A549 (cell line): ENCODE measurements at regions not wholly inside any gene's neighbourhood (a gene's known extent, or its start where the extent isn't known, plus 50 kb on each side); places are given as distances from the start of the nearest gene placed in this dataset.

Experiments used
- ATAC-seq, 2 experiments: fragments of 200-7000 bp in 1 of 2; fragments of >200 bp in 1 of 2; cut with Nextera tagmentation in 1 of 2; cut with Tn5 transposase in 1 of 2; 3 replicates each; pipeline versions ENCODE4 v1.8.0 to v1.9.1; 2018 to 2020; ENCODE audit warnings: mild to moderate bottlenecking in 1 of 2, moderate library complexity in 1 of 2
- CTCF ChIA-PET: fragments of 300-600 bp; sonication (Branson Sonifier 250); formaldehyde crosslinking; extraction: SDS; loops from one replicate; lab custom pipeline; 2021; ENCODE audit warnings: antibody characterized with exemption, inconsistent platforms; lab: Yijun Ruan, JAX
- POLR2A ChIA-PET: fragments of 350-600 bp; formaldehyde crosslinking; extraction: SDS; loops from one replicate; lab custom pipeline; 2021; ENCODE audit warnings: antibody characterized with exemption, inconsistent platforms; lab: Yijun Ruan, JAX
- DNase-seq, 2 experiments: peaks; one replicate each; pipeline versions ENCODE4 v3.0.0 to v3.0.0-alpha.2; 2011 to 2016; ENCODE audit warnings: low read depth in 1 of 2, low spot score in 1 of 2
- FAIRE-seq: peaks from 2 replicates; lab custom pipeline; 2011; peaks lifted over from hg19 to GRCh38; lab: Jason Lieb, UNC
- H3K27ac ChIP-seq, 2 experiments: fragments of >200 bp; sonication (Bioruptor Twin); formaldehyde crosslinking; 3 replicates each; pipeline ENCODE4 v1.5.1; 2016 to 2017
- H3K4me1 ChIP-seq: fragments of >200 bp; sonication (Bioruptor Twin); formaldehyde crosslinking; 3 replicates; pipeline ENCODE4 v1.6.1; 2016
- H3K4me2 ChIP-seq: fragments of >200 bp; sonication (Bioruptor Twin); formaldehyde crosslinking; 3 replicates; pipeline ENCODE4 v1.6.1; 2016
- H3K4me3 ChIP-seq: fragments of >200 bp; sonication (Bioruptor Twin); formaldehyde crosslinking; 3 replicates; pipeline ENCODE4 v1.5.1; 2016
- H3K9me3 ChIP-seq: fragments of >200 bp; sonication (Bioruptor Twin); formaldehyde crosslinking; 3 replicates; pipeline ENCODE4 v1.6.1; 2016
- BHLHE40 ChIP-seq: IDR thresholded peaks from 2 replicates; pipeline ENCODE4 v1.6.1; 2012; ENCODE audit warnings: low read depth, low read length, inconsistent platforms
- CBX2 ChIP-seq: fragments of 200-600 bp; sonication (generic); IDR thresholded peaks from 2 replicates; pipeline ENCODE4 v1.6.1; 2016; ENCODE audit warnings: low read depth, mild to moderate bottlenecking, borderline replicate concordance
- EHMT2 ChIP-seq: fragments of 200-600 bp; sonication (generic); IDR thresholded peaks from 2 replicates; pipeline ENCODE4 v1.6.1; 2016; ENCODE audit warnings: antibody characterized with exemption, low read depth, mild to moderate bottlenecking, moderate library complexity
- EP300 ChIP-seq, 2 experiments: fragments of >200 bp; sonication (Bioruptor Twin); formaldehyde crosslinking; IDR thresholded peaks; 2 replicates in 1 of 2; 3 replicates in 1 of 2; pipeline ENCODE4 v1.6.1; 2016 to 2017
- ESRRA ChIP-seq: fragments of 150-350 bp; IDR thresholded peaks from 2 replicates; pipeline ENCODE4 v1.6.1; 2014; ENCODE audit warnings: mild to moderate bottlenecking, low read length, borderline replicate concordance
- FOSB ChIP-seq: fragments of 250-450 bp; sonication (Bioruptor Pico); IDR thresholded peaks from 2 replicates; pipeline ENCODE4 v1.5.0; 2020; ENCODE audit warnings: mild to moderate bottlenecking, moderate library complexity
- HEYL ChIP-seq: fragments of 250-450 bp; sonication (Bioruptor Pico); IDR thresholded peaks from 2 replicates; pipeline ENCODE4 v1.8.0; 2021; ENCODE audit warnings: mild to moderate bottlenecking, moderate library complexity
- HOXA7 ChIP-seq: fragments of 250-450 bp; sonication (Bioruptor Pico); IDR thresholded peaks from 2 replicates; pipeline ENCODE4 v1.5.0; 2020; ENCODE audit warnings: mild to moderate bottlenecking, moderate library complexity
- HOXB13 ChIP-seq: fragments of 250-450 bp; sonication (Bioruptor Pico); IDR thresholded peaks from 2 replicates; pipeline ENCODE4 v1.5.0; 2020; ENCODE audit warnings: low read depth, mild to moderate bottlenecking, moderate library complexity
- JUNB ChIP-seq: fragments of >200 bp; sonication (Bioruptor Twin); formaldehyde crosslinking; IDR thresholded peaks from 2 replicates; pipeline ENCODE4 v1.6.1; 2016
- KDM5A ChIP-seq: fragments of 200-600 bp; sonication (generic); IDR thresholded peaks from 2 replicates; pipeline ENCODE4 v1.6.1; 2016; ENCODE audit warnings: antibody characterized with exemption, mild to moderate bottlenecking
- MAFK ChIP-seq: fragments of 450-650 bp; IDR thresholded peaks from 2 replicates; pipeline ENCODE4 v1.6.1; 2014; ENCODE audit not compliant: partially characterized antibody
- MAZ ChIP-seq: fragments of 150-350 bp; IDR thresholded peaks from 2 replicates; pipeline ENCODE4 v1.6.1; 2014; ENCODE audit warnings: antibody characterized with exemption, low read depth, low read length, borderline replicate concordance
- POLR2AphosphoS2 ChIP-seq: conservative IDR thresholded peaks from 2 replicates; pipeline ENCODE4 v1.6.1; 2012; ENCODE audit warnings: low read length, improper control_type of control experiment, inconsistent platforms
- RAD21 ChIP-seq, 2 experiments: fragments of >200 bp in 1 of 2; sonication (Bioruptor Twin) in 1 of 2; formaldehyde crosslinking in 1 of 2; IDR thresholded peaks in 1 of 2; conservative IDR thresholded peaks in 1 of 2; 2 replicates in 1 of 2; 3 replicates in 1 of 2; pipeline ENCODE4 v1.6.1; 2012 to 2018; ENCODE audit warnings: inconsistent platforms in 1 of 2
- RCOR1 ChIP-seq: fragments of 150-350 bp; IDR thresholded peaks from 2 replicates; pipeline ENCODE4 v1.6.1; 2014; ENCODE audit warnings: antibody characterized with exemption, low read length, low read depth
- RFX5 ChIP-seq: fragments of 450-650 bp; IDR thresholded peaks from 2 replicates; pipeline ENCODE4 v1.7.1; 2014; ENCODE audit warnings: antibody characterized with exemption, mild to moderate bottlenecking, moderate library complexity
- RNF2 ChIP-seq: fragments of 200-600 bp; sonication (generic); IDR thresholded peaks from 2 replicates; pipeline ENCODE4 v1.6.1; 2016; ENCODE audit warnings: low read depth, mild to moderate bottlenecking, antibody characterized with exemption, moderate library complexity, borderline replicate concordance
- SMC3 ChIP-seq: fragments of >200 bp; sonication (Bioruptor Twin); formaldehyde crosslinking; IDR thresholded peaks from 3 replicates; pipeline ENCODE4 v1.6.1; 2018; ENCODE audit warnings: inconsistent platforms
- ZFP36 ChIP-seq: fragments of 450-650 bp; IDR thresholded peaks from 2 replicates; pipeline ENCODE4 v1.6.1; 2014; ENCODE audit warnings: borderline replicate concordance; ENCODE audit not compliant: partially characterized antibody
- ZNF302 ChIP-seq: fragments of 250-450 bp; sonication (Bioruptor Pico); IDR thresholded peaks from 2 replicates; pipeline ENCODE4 v1.9.0; 2021; ENCODE audit warnings: inconsistent platforms, mild to moderate bottlenecking, moderate library complexity
- WGBS: methylation state at CpG from one replicate; pipeline ENCODE4 v1.1.6; 2017; ENCODE audit errors: missing lambda C conversion rate; 5-methylcytosine and 5-hydroxymethylcytosine counted together
- TF ChIP-seq, protein P1 (sequence below): fragments of >200 bp; sonication (Bioruptor Twin); formaldehyde crosslinking; IDR thresholded peaks from 2 replicates; pipeline ENCODE4 v1.6.1; 2016
- TF ChIP-seq, protein P2 (sequence below): fragments of 150-350 bp; IDR thresholded peaks from 2 replicates; pipeline ENCODE4 v1.6.1; 2014; ENCODE audit warnings: low read depth, mild to moderate bottlenecking, low read length
- TF ChIP-seq, protein P3 (sequence below): fragments of >200 bp; sonication (Bioruptor Twin); formaldehyde crosslinking; IDR thresholded peaks from 3 replicates; pipeline ENCODE4 v1.5.1; 2016

DNA sequence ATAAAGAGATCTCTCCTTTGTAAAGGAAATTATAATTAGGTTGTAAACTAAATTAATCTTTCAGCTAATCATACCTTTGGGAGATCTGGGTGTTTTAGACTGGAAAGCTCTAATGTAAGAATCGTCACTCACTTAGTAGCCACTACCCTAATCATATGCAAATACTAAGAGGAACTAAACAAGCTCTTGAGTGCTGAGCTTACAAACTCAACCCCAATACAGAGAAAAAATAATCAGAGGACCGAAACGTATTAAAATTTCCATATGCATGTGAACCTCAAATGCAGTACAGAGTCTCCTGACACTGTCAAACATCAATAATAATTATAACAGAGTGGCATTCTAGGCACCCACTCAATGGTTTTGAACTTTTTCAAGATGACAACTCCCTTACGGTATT is 235.3 kb upstream of the FOXN3 start:
- no peak overlapping the region for H3K4me2 ChIP-seq
- TF ChIP-seq ESRRA (no peak), POLR2AphosphoS2 (no peak), ZNF302 (CRISPR knock-in tag) (no peak), BHLHE40 (no peak)
- TF ChIP-seq, protein P1, sequence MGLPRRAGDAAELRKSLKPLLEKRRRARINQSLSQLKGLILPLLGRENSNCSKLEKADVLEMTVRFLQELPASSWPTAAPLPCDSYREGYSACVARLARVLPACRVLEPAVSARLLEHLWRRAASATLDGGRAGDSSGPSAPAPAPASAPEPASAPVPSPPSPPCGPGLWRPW, result no peak
- TF ChIP-seq, all 56 proteins: peak for 0
- ATAC-seq (no peak), FAIRE-seq (no peak), DNase-seq (no peak)
- H3K4me1 ChIP-seq, result no peaks in the 10 kb centered on the region
- 0 out of 3 replicates have a peak, but pooled peaks cover 5% of the 10 kb centered on the region for H3K9me3 ChIP-seq
- H3K27ac ChIP-seq, result no peak overlapping the region
- ChIA-PET POLR2A (no interaction called here), CTCF (no interaction called here)
- no peak overlapping the region for H3K4me3 ChIP-seq
- 35% methylated on average over 4 of the region's 4 CpGs for WGBS

DNA sequence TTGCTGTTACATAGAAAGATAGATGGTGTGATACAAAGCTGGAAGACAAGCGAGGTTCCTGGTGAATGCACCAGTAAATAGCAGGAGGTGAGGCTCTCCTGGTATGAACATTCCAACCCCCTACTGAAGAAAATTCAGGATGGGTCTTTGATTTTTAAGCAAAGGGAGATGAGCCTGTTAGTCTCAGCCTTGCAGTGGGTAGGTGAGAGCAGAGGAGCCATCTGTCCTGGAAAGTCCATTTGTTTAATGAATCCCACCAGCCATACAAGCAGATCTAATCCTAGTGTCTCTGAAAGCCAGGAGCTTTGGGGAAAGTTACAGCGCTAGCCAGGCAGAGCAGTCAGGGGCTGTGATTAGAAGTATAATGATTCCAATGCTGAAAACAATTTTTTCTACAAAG is 234.8 kb upstream of the FOXN3 start:
- CTCF ChIA-PET, result no interaction called here
- 48% methylated on average over 2 of the region's 2 CpGs for WGBS
- H3K27ac ChIP-seq, result no peak overlapping the region
- FAIRE-seq, result no peak
- no peak for ATAC-seq
- H3K4me1 ChIP-seq, result no peaks in the 10 kb centered on the region
- TF ChIP-seq MAFK, result no peak
- no peak for TF ChIP-seq HOXB13 (CRISPR knock-in tag)
- TF ChIP-seq RCOR1, result no peak
- TF ChIP-seq MAZ, result no peak
- TF ChIP-seq EP300 (IDR thresholded peaks at IDR 0.05), result no peak
- TF ChIP-seq RNF2, result no peak
- no peak for TF ChIP-seq HEYL (CRISPR knock-in tag)
- no peak for TF ChIP-seq CBX2
- no peak for TF ChIP-seq RFX5
- no peak for TF ChIP-seq KDM5A
- TF ChIP-seq, protein P2, sequence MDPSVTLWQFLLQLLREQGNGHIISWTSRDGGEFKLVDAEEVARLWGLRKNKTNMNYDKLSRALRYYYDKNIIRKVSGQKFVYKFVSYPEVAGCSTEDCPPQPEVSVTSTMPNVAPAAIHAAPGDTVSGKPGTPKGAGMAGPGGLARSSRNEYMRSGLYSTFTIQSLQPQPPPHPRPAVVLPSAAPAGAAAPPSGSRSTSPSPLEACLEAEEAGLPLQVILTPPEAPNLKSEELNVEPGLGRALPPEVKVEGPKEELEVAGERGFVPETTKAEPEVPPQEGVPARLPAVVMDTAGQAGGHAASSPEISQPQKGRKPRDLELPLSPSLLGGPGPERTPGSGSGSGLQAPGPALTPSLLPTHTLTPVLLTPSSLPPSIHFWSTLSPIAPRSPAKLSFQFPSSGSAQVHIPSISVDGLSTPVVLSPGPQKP, result no peak
- TF ChIP-seq EHMT2, result no peak
- TF ChIP-seq, protein P3, sequence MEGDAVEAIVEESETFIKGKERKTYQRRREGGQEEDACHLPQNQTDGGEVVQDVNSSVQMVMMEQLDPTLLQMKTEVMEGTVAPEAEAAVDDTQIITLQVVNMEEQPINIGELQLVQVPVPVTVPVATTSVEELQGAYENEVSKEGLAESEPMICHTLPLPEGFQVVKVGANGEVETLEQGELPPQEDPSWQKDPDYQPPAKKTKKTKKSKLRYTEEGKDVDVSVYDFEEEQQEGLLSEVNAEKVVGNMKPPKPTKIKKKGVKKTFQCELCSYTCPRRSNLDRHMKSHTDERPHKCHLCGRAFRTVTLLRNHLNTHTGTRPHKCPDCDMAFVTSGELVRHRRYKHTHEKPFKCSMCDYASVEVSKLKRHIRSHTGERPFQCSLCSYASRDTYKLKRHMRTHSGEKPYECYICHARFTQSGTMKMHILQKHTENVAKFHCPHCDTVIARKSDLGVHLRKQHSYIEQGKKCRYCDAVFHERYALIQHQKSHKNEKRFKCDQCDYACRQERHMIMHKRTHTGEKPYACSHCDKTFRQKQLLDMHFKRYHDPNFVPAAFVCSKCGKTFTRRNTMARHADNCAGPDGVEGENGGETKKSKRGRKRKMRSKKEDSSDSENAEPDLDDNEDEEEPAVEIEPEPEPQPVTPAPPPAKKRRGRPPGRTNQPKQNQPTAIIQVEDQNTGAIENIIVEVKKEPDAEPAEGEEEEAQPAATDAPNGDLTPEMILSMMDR, result no peak
- no peak for TF ChIP-seq SMC3
- no peak for TF ChIP-seq RAD21 (conservative IDR thresholded peaks at IDR 0.05 in 1 of 2, IDR thresholded peaks at IDR 0.05 in 1 of 2)
- TF ChIP-seq FOSB (CRISPR knock-in tag), result no peak
- no peak for TF ChIP-seq ZNF302 (CRISPR knock-in tag)
- TF ChIP-seq ZFP36, result no peak
- TF ChIP-seq HOXA7, result no peak
- no peak for TF ChIP-seq JUNB
- TF ChIP-seq, all 56 proteins: peak for 0
- POLR2A ChIA-PET, result no interaction called here
- DNase-seq, result no peak
- H3K4me2 ChIP-seq, result no peak overlapping the region
- H3K9me3 ChIP-seq, result 0 out of 3 replicates have a peak, but pooled peaks cover 1% of the 10 kb centered on the region
- H3K4me3 ChIP-seq, result no peak overlapping the region
